22Rv1 (cell line): ENCODE measurements at regions not wholly inside any gene's neighbourhood (a gene's known extent, or its start where the extent isn't known, plus 50 kb on each side); places are given as distances from the start of the nearest gene placed in this dataset.
"Not testable (repeated sequence)": the region's sequence is repeated elsewhere in the genome, so short reads cannot be mapped to it uniquely, and the experiment has no call there.

Experiments used
- H3K27ac ChIP-seq: fragments of 450-650 bp; 2 replicates; pipeline ENCODE4 v1.5.1; 2017
- CTCF ChIP-seq: fragments of 450-650 bp; IDR thresholded peaks from 2 replicates; pipeline ENCODE4 v1.5.1; 2017; ENCODE audit warnings: mild to moderate bottlenecking
- ZFX ChIP-seq: fragments of 450-650 bp; IDR thresholded peaks from 2 replicates; pipeline ENCODE4 v1.6.1; 2017; ENCODE audit warnings: antibody characterized with exemption, borderline replicate concordance

GRCh38 chr13:88026241-88026640 is 355.1 kb downstream of the SLITRK5 start:
- TF ChIP-seq CTCF, result no peak
- no peak for TF ChIP-seq ZFX
- no peak overlapping the region for H3K27ac ChIP-seq

GRCh38 chr13:88031980-88032559 is 360.9 kb downstream of the SLITRK5 start:
- H3K27ac ChIP-seq, result no peak overlapping the region
- no peak for TF ChIP-seq CTCF
- TF ChIP-seq ZFX, result no peak

- H3K27ac ChIP-seq, result not testable (repeated sequence)
Observed at GRCh38 chr13:88036205-88036604, 365.0 kb downstream of the SLITRK5 start.

- no peak overlapping the region for H3K27ac ChIP-seq
- TF ChIP-seq ZFX, result no peak
- TF ChIP-seq CTCF, result no peak
Observed at GRCh38 chr13:88042489-88042888, 371.3 kb downstream of the SLITRK5 start.

GRCh38 chr13:88051746-88052482 is 380.7 kb downstream of the SLITRK5 start:
- TF ChIP-seq CTCF, result no peak
- TF ChIP-seq ZFX, result no peak
- H3K27ac ChIP-seq, result no peak overlapping the region

GRCh38 chr13:88063741-88064140 is 392.6 kb downstream of the SLITRK5 start:
- no peak overlapping the region for H3K27ac ChIP-seq
- TF ChIP-seq ZFX (no peak), CTCF (no peak)

- H3K27ac ChIP-seq, result no peak overlapping the region
- TF ChIP-seq CTCF, result no peak
Observed at GRCh38 chr13:88066847-88067246, 395.7 kb downstream of the SLITRK5 start.

GRCh38 chr13:88068316-88068715 is 397.1 kb downstream of the SLITRK5 start:
- no peak for TF ChIP-seq CTCF
- no peak for TF ChIP-seq ZFX
- no peak overlapping the region for H3K27ac ChIP-seq
